HG03060 (cell line): ENCODE measurements at regions not wholly inside any gene's neighbourhood (a gene's known extent, or its start where the extent isn't known, plus 50 kb on each side); places are given as distances from the start of the nearest gene placed in this dataset.

Experiments
- ATAC-seq: cut with Tn5 transposase; IDR thresholded peaks from one replicate; pipeline ENCODE4 v1.9.1; 2021; ENCODE audit warnings: low read depth, moderate number of reproducible peaks; ENCODE audit not compliant: unreplicated experiment

- no peak for ATAC-seq
Observed at GRCh38 chr6:23910420-23910819, 215.6 kb upstream of the NRSN1 start.

- ATAC-seq: no peak
Observed at GRCh38 chr6:23927935-23928334, 198.1 kb upstream of the NRSN1 start.

- ATAC-seq: no peak
Observed at GRCh38 chr6:23929201-23929600, 196.8 kb upstream of the NRSN1 start.

GRCh38 chr6:23940466-23940865 is 185.5 kb upstream of the NRSN1 start:
- ATAC-seq: no peak

- ATAC-seq: no peak
Observed at GRCh38 chr6:23951691-23952090, 174.3 kb upstream of the NRSN1 start.

- no peak for ATAC-seq
Observed at GRCh38 chr6:23952245-23952644, 173.8 kb upstream of the NRSN1 start.

- no peak for ATAC-seq
Observed at GRCh38 chr6:23953976-23954375, 172.0 kb upstream of the NRSN1 start.

GRCh38 chr6:23957017-23957416 is 169.0 kb upstream of the NRSN1 start:
- ATAC-seq: no peak

- ATAC-seq: no peak
Observed at GRCh38 chr6:23964865-23965264, 161.2 kb upstream of the NRSN1 start.

DNA sequence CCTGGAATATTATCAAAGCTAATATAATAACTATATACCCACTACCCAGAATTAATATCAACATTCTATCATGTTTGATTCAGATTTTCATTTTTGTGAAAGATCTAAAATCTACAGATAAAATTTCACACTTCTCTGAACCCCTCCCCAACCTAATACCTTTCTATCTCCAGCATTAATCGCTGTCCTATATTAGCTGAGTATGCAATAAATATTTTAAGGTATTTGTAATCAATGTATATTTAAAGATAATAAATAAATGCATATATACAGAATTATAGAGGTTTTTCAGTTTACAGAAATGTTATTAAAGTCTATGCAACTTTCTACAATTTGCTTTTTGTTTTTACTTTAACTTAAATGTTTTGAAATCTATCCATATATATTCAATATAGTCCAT is 156.7 kb upstream of the NRSN1 start:
- no peak for ATAC-seq

DNA sequence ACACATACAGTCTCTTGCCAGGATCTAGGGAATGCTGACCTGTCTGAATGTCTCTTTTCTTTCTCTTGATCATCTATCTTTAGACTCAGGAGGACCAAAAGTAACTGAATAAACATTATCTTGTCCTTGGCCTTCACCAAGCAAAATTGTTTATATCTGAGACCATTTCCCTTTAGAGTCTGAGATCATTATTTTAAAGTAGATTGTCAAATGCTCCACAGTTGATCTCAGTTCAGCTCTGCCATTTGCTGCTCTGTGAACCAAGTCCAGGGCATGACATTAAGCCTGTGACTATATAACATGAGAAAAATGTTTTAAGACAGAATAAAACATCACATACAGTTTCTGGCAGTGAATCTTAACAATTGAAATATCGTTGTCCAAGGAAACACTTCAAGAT is 148.3 kb upstream of the NRSN1 start:
- no peak for ATAC-seq

DNA sequence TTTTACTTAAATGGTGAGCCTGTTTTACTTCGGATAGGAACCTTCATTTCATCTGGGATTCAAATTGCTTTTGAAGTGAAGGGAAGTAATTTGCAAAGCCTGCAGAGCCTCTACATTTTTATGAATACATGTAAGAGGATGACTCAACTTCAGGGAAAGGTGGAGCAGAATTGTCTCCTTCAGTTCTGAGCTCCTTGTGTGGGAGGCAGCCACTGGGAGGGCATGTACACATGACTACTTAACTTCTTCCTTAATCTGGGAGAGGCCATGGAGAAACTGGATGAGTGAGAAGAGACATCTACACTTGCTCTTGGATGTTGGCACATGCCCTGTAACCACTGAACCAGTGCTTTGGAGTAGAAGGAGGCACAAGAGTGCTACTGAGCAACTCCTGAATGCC is 145.1 kb upstream of the NRSN1 start:
- no peak for ATAC-seq

DNA sequence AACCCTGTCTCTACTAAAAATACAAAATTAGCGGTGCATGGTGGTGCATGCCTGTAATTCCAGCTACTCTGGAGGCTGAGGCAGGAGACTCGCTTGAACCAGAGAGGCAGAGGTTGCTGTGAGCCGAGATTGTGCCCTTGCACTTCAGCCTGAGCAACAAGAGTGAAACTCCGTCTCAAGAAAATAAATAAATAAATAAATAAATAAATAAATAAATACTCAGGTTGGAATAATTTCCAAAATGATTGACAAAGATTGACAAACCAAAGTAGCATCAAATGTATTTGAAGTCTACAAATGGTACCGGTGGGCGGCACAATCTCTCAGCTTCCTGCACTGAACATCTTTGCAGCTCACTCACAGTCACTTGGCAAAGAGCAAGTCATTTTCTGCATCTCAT is 144.1 kb upstream of the NRSN1 start:
- ATAC-seq: no peak

DNA sequence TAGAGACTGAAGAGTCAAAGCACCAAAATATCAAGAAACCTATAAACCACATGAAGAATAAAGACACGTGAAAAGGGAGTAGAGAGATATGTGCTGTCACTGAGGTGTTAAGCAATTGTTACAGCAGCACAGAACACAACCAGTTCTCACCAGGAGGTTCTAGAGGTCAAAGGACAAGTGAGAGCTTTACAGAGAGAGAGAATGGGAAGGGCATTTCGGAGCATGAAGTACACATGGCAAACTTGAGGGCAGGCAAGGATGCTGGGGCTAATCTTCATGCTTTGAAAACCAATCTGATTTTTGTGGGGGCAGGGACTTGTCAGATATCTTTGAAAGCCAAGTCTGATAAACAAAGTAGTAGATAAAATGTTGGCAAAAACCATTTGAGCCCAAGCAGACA is 142.3 kb upstream of the NRSN1 start:
- ATAC-seq: no peak

DNA sequence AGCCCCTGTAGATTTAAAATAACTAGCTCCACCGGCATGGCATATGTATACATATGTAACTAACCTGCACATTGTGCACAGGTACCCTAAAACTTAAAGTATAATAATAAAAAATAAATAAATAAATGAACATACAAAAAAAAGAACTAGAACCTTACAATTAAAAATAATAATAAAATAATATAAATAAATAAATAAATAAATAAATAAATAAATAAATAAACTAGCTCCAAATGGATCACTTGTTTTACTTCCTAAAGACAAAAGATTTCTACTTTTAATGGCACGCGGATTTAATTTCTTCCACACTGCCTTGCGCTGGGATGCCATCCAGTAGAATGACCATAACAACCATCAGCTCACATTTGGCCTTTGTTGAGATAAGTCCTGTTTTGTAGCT is 141.0 kb upstream of the NRSN1 start:
- no peak for ATAC-seq

DNA sequence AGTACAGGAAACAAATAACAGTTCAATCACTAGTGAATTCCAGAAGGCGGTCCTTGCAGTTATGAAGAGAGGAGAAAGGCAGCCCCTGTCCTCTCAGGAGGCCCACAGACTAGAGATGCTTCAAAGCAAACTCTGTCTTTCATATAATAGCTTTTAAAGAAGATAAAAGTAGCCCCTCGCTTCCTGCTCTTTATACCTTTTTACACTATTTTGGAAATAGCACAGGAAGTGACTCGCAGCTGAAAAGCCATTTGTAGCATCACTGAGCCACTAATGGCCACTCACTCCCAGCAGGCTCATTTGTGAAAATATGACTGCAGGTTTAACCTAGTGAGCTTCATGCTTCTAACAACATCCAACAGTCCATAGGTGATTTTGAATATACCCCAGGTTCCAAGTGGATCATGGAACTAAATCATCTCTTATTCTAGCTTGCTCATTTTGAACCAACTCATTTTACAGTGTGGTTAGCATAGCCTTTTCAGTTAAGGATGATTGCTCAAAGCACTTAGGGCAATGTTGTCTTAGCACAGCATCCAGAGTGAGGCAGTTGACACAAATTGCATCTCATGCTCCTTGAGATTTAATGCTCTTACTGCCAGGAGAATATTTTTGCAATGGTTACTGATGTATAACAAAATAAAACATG is 136.0 kb upstream of the NRSN1 start:
- no peak for ATAC-seq

- no peak for ATAC-seq
Observed at GRCh38 chr6:23994013-23994412, 132.0 kb upstream of the NRSN1 start.

GRCh38 chr6:24004062-24004461 is 122.0 kb upstream of the NRSN1 start:
- ATAC-seq: no peak

DNA sequence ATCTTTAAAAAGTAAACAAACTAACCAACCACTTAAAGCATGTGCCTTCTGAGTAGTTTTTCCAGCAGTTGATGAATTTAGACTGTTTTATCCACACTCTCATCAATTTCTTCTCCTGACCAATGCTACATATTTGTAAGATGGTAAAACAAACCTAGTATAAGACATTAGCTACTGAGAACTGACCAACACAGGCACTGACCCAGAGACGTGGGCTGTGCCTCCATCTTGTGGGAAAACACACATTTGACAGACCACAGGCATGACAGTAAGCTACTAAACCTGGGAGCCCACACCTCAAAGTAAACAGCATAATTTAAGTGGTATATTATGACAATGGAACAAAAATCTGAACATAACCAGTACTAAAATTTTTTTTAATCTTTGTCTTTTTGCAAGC is 121.4 kb upstream of the NRSN1 start:
- no peak for ATAC-seq

GRCh38 chr6:24006254-24006653 is 119.8 kb upstream of the NRSN1 start:
- ATAC-seq: no peak

- ATAC-seq: no peak
Observed at GRCh38 chr6:24009319-24009718, 116.7 kb upstream of the NRSN1 start.

- no peak for ATAC-seq
Observed at GRCh38 chr6:24010133-24010532, 115.9 kb upstream of the NRSN1 start.

DNA sequence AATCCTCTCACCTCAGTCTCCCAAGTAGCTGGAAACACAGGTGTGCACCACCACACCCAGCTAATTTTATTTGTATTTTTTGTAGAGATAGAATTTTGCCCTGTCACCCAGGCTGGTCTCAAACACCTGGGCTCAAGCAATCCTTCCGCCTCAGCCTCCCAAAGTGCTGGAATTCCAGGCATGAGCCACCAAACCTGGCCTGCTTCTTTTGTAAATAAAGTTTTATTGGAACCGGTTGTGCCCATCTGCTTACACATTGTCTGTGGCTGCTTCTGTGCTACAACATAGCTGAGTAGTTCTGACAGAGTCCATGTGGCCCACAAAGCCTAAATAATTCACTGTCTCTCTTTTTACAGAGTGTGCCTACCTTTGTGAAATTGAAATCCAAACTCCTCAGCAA is 109.7 kb upstream of the NRSN1 start:
- no peak for ATAC-seq
